ENCODE measurements at regions not wholly inside any gene's neighbourhood (a gene's known extent, or its start where the extent isn't known, plus 50 kb on each side); places are given as distances from the start of the nearest gene placed in this dataset.

DNA sequence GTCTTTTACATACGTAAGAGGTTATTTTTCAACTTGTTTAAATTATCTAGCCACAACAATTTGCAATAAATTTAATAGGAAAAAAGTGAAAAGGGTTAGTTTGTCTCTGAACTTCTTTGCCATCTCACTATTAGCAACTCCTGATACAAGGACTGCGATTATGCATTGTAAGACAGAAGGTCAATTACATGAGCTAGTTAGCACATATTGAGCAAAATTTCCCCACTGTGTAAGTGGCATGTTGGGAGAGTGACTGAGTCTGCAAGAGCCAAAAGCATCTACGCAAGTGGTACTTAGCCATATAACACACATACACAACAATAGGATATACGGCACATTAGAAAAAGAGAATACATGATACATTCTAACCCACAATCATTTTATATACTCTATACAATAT, 927.2 kb downstream of the STPG2 start:
- ChIA-PET CTCF (no interaction called here), POLR2A (ENCODE audit: unreplicated experiment) (no interaction called here)
- H4K91ac ChIP-seq (ENCODE audit: insufficient read depth, low read depth, low read length): no peak overlapping the region
- H2AK5ac ChIP-seq (ENCODE audit: low read depth, low read length): no peak overlapping the region
- intact Hi-C loops (cut with micrococcal nuclease) (no loop called here), in situ Hi-C loops (cut with MboI; ENCODE audit: low sequenced_read_pairs) (no loop called here), dilution Hi-C loops (cut with HindIII; ENCODE audit: low sequenced_read_pairs, unreplicated experiment) (no loop called here)
- H4K5ac ChIP-seq (ENCODE audit: low read depth, low read length): no peak overlapping the region
- no peak overlapping the region for H2BK15ac ChIP-seq (ENCODE audit: low read depth, low read length)
- H4K8ac ChIP-seq (ENCODE audit: low read depth in 2 of 2, low read length in 2 of 2): no peak overlapping the region
- no peak overlapping the region for H3K4me3 ChIP-seq (ENCODE audit: insufficient read depth, low read depth, low read length)
- no peaks in the 10 kb centered on the region for H3K27me3 ChIP-seq (ENCODE audit: control insufficient read depth, insufficient read depth, low read length)
- H3K56ac ChIP-seq (ENCODE audit: extremely low read depth, insufficient read depth, low read length): no peak overlapping the region
- H2BK5ac ChIP-seq (ENCODE audit: low read depth, low read length, poor library complexity, severe bottlenecking): no peak overlapping the region
- no peak overlapping the region for H2AK9ac ChIP-seq (replicated peaks; ENCODE audit: low read depth, low read length, poor library complexity)
- H2BK120ac ChIP-seq (ENCODE audit: low read depth, low read length): no peak overlapping the region
- no peak overlapping the region for H3K4me2 ChIP-seq (ENCODE audit: low read depth, low read length)
- DNase-seq (no peak), ATAC-seq (ENCODE audit: low read depth) (no peak)
- H3K14ac ChIP-seq (replicated peaks; ENCODE audit: low read depth, low read length): no peak overlapping the region
- peaks cover 8% of the 10 kb centered on the region for H3K9me3 ChIP-seq (ENCODE audit: control insufficient read depth, insufficient read depth, low read length)
- H2BK20ac ChIP-seq (ENCODE audit: low read depth, low read length): no peak overlapping the region
- H3K79me1 ChIP-seq (ENCODE audit: low read depth in 1 of 2, low read length in 2 of 2): no peaks in the 10 kb centered on the region
- BruUV-seq (replicated peaks): no TSS peak
- no peak overlapping the region for H3K4ac ChIP-seq (ENCODE audit: low read depth, low read length)
- no peak overlapping the region for H2AFZ ChIP-seq (replicated peaks; ENCODE audit: low read length, poor library complexity)
- WGBS, 2 experiments (ENCODE audit: extremely low coverage in 2 of 2, insufficient read length in 1 of 2): no CpG with 5 or more reads among the region's 4 CpGs
- no peaks in the 10 kb centered on the region for H3K4me1 ChIP-seq (ENCODE audit: control insufficient read depth, insufficient read depth, low read length)
- no peak overlapping the region for H3K23ac ChIP-seq (ENCODE audit: low read depth, low read length)
- H3K27ac ChIP-seq (ENCODE audit: insufficient read depth, low read length): no peak overlapping the region
- no peaks in the 10 kb centered on the region for H3K9me1 ChIP-seq (ENCODE audit: insufficient read depth, low read length)
- no peaks in the 10 kb centered on the region for H4K20me1 ChIP-seq (ENCODE audit: insufficient read depth, low read length)
- H3K18ac ChIP-seq (ENCODE audit: low read depth, low read length): no peak overlapping the region
- H3K9ac ChIP-seq (ENCODE audit: low read depth, low read length): no peak overlapping the region
- TF ChIP-seq, protein P1, sequence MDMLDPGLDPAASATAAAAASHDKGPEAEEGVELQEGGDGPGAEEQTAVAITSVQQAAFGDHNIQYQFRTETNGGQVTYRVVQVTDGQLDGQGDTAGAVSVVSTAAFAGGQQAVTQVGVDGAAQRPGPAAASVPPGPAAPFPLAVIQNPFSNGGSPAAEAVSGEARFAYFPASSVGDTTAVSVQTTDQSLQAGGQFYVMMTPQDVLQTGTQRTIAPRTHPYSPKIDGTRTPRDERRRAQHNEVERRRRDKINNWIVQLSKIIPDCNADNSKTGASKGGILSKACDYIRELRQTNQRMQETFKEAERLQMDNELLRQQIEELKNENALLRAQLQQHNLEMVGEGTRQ (IDR thresholded peaks at IDR 0.05; ENCODE audit: low read depth, low read length): no peak
- TF ChIP-seq RAD21 (IDR thresholded peaks at IDR 0.05; ENCODE audit: low read length): no peak
- H3K36me3 ChIP-seq (ENCODE audit: control insufficient read depth, insufficient read depth, low read length): no peaks in the 10 kb centered on the region
